ENCODE measurements at regions not wholly inside any gene's neighbourhood (a gene's known extent, or its start where the extent isn't known, plus 50 kb on each side); places are given as distances from the start of the nearest gene placed in this dataset.

DNA sequence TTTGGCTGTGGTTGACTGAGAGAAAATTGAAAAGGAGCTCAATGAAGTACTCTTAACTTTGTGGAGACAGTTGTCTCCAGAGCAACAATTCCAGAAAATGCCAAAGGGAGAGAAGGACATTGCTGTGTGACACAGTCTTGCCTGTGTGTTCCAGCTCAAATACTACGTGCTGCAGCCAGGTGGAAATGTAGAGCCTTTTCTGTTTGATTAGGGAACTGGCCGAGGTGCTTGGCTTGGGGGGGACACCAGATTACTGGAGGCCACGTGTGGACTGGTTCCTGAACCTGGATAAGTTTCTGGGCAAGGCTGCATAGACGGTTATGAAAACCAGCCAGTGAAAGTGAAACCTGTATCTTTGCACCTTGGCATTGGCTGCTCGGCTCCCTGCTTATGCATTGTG is 217.9 kb downstream of the CTH start:
- no peak overlapping the region for H3K4me3 ChIP-seq
- H3K4me1 ChIP-seq: no peaks in the 10 kb centered on the region
- H3K27ac ChIP-seq: no peak overlapping the region
- TF ChIP-seq EP300 (IDR thresholded peaks at IDR 0.05; ENCODE audit: low read depth) (no peak), POLR2A (IDR thresholded peaks at IDR 0.05) (no peak), POLR2AphosphoS5 (IDR thresholded peaks at IDR 0.05) (no peak)
- TF ChIP-seq, protein P1, sequence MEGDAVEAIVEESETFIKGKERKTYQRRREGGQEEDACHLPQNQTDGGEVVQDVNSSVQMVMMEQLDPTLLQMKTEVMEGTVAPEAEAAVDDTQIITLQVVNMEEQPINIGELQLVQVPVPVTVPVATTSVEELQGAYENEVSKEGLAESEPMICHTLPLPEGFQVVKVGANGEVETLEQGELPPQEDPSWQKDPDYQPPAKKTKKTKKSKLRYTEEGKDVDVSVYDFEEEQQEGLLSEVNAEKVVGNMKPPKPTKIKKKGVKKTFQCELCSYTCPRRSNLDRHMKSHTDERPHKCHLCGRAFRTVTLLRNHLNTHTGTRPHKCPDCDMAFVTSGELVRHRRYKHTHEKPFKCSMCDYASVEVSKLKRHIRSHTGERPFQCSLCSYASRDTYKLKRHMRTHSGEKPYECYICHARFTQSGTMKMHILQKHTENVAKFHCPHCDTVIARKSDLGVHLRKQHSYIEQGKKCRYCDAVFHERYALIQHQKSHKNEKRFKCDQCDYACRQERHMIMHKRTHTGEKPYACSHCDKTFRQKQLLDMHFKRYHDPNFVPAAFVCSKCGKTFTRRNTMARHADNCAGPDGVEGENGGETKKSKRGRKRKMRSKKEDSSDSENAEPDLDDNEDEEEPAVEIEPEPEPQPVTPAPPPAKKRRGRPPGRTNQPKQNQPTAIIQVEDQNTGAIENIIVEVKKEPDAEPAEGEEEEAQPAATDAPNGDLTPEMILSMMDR (IDR thresholded peaks at IDR 0.05): no peak
- WGBS, 2 donors (ENCODE audit: low coverage in 1 of 2): 41% methylated on average over 5 of the region's 5 CpGs; no CpG with 5 or more reads in 1 of the 2 donors
- in situ Hi-C loops (cut with MboI; ENCODE audit: low pct_ligation_motif_present in 1 of 4, low pct_unique_long_range_greater_than_20kb in 1 of 4, low sequenced_read_pairs in 3 of 4): no loop called here
- no peaks in the 10 kb centered on the region for H3K36me3 ChIP-seq
- H3K27me3 ChIP-seq: no peaks in the 10 kb centered on the region
- intact Hi-C loops (cut with DNase I; ENCODE audit: low total_unique reads): no loop called here
- DNase-seq: no peak
- H3K9me3 ChIP-seq: no peaks in the 10 kb centered on the region

DNA sequence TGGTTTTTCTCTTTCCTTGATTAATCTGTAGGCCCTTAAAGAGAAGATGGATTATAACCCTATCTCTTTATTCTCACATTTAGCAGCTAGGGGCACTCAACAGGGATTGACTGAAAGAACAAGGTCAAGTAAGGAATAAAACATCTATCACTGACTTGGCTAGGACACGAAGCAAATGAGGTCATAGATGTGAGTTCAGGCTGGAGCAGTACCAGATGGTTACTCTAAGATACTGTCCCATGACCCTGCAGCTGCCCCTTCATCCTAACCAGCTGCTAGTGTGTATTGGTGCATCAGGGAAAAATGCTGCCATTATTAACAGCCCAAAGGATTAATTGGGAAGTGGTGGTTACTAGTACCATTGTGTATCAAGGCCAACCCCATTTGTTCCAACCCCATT is 221.9 kb downstream of the CTH start:
- intact Hi-C loops (cut with DNase I; ENCODE audit: low total_unique reads): no loop called here
- in situ Hi-C loops (cut with MboI; ENCODE audit: low pct_ligation_motif_present in 1 of 4, low pct_unique_long_range_greater_than_20kb in 1 of 4, low sequenced_read_pairs in 3 of 4): no loop called here
- WGBS, 2 donors (ENCODE audit: low coverage in 1 of 2): 14 to 41% methylated on average over 1 of the region's 1 CpG
- TF ChIP-seq POLR2A (IDR thresholded peaks at IDR 0.05) (no peak), EP300 (IDR thresholded peaks at IDR 0.05; ENCODE audit: low read depth) (no peak), POLR2AphosphoS5 (IDR thresholded peaks at IDR 0.05) (no peak)
- TF ChIP-seq, protein P1 (IDR thresholded peaks at IDR 0.05): no peak
- DNase-seq: no peak
- Histone ChIP-seq H3K4me3 (no peak overlapping the region), H3K27me3 (no peaks in the 10 kb centered on the region), H3K9me3 (no peaks in the 10 kb centered on the region), H3K27ac (no peak overlapping the region), H3K4me1 (no peaks in the 10 kb centered on the region), H3K36me3 (no peaks in the 10 kb centered on the region)

DNA sequence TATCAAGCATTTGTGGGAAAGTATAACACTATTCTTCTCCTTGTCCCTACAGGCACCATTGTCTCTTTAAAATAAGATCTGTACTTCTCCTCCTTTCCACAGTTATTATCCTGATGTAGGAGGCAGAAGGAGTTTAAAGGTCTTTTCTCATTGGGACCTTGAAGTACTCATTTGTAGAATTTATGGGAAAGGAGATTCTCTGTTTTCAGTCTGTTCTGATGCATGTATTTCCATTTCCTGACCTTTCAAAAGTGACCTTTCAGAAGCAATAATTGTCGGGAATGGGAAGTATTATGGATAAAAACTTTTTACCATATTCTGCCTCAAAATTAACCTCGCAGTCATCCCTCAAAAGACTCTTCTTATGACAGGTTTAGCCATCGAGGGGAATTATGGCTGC is 224.8 kb downstream of the CTH start:
- Histone ChIP-seq H3K4me3 (no peak overlapping the region), H3K27ac (no peak overlapping the region), H3K27me3 (no peaks in the 10 kb centered on the region), H3K9me3 (no peaks in the 10 kb centered on the region), H3K4me1 (no peaks in the 10 kb centered on the region), H3K36me3 (no peaks in the 10 kb centered on the region)
- TF ChIP-seq POLR2AphosphoS5 (IDR thresholded peaks at IDR 0.05): no peak
- no peak for TF ChIP-seq EP300 (IDR thresholded peaks at IDR 0.05; ENCODE audit: low read depth)
- no peak for TF ChIP-seq POLR2A (IDR thresholded peaks at IDR 0.05)
- TF ChIP-seq, protein P1 (IDR thresholded peaks at IDR 0.05): no peak
- in situ Hi-C loops (cut with MboI; ENCODE audit: low pct_ligation_motif_present in 1 of 4, low pct_unique_long_range_greater_than_20kb in 1 of 4, low sequenced_read_pairs in 3 of 4) (no loop called here), intact Hi-C loops (cut with DNase I; ENCODE audit: low total_unique reads) (no loop called here)
- 62 to 66% methylated on average over 3 of the region's 3 CpGs for WGBS, 2 donors (ENCODE audit: low coverage in 1 of 2)
- no peak for DNase-seq

DNA sequence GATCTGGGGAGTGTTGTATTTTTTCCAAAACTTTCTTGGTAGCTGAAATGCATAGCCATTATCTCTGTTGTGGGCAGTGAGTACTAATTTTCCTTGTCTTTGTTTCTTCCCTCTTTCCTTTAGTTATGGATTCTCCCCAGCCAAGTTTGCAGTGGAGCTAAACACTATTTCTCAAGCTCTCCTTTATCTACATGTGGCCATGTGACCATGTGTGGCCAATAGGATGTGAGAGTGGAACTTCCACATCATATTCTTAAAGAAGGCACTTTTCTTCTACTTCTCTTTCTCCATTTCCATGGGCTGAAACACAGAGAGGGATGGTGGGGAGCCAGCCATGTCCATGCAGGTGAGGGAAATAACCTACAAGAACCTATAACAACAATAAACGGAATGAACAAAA is 230.8 kb downstream of the CTH start:
- DNase-seq: no peak
- H3K4me1 ChIP-seq: no peaks in the 10 kb centered on the region
- no peak overlapping the region for H3K4me3 ChIP-seq
- H3K36me3 ChIP-seq: no peaks in the 10 kb centered on the region
- no peaks in the 10 kb centered on the region for H3K9me3 ChIP-seq
- 80 to 83% methylated on average over 1 of the region's 1 CpG for WGBS, 2 donors (ENCODE audit: low coverage in 1 of 2)
- no peaks in the 10 kb centered on the region for H3K27me3 ChIP-seq
- intact Hi-C loops (cut with DNase I; ENCODE audit: low total_unique reads) (no loop called here), in situ Hi-C loops (cut with MboI; ENCODE audit: low pct_ligation_motif_present in 1 of 4, low pct_unique_long_range_greater_than_20kb in 1 of 4, low sequenced_read_pairs in 3 of 4) (no loop called here)
- no peak overlapping the region for H3K27ac ChIP-seq
- TF ChIP-seq POLR2AphosphoS5 (IDR thresholded peaks at IDR 0.05) (no peak), EP300 (IDR thresholded peaks at IDR 0.05; ENCODE audit: low read depth) (no peak), POLR2A (IDR thresholded peaks at IDR 0.05) (no peak)
- TF ChIP-seq, protein P1 (IDR thresholded peaks at IDR 0.05): no peak
